ENCODE measurements at regions not wholly inside any gene's neighbourhood (a gene's known extent, or its start where the extent isn't known, plus 50 kb on each side); places are given as distances from the start of the nearest gene placed in this dataset.

DNA sequence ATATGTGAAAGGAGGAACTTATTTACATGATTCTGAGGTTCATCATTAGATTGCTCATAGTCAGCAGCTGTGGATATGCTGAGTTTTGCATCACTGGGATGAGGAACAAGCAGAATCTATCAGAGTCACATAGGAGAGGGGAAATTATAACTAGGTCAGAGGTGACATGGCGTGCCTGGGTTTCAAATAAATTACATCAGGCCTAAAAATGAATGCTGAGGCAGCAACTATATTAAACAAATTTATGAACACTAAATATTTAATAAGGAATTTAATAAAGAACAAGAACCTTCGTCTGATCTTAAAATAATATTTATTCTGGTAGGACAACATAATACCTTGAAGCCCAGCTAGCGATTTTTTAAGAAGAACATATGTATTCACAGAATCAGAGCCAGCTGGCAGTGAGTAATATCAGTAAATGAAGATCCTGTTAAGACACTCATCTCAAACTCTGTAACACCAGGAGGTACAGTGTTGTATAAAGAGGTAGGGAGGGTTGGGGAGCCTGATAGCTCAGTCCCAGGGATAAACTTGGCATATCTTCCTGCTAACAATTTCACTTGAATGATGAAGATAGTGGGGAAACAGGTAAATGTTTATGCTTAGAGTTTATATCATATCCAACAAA is 60.9 kb upstream of the HS3ST1 start:
- no peak for TF ChIP-seq CTCF (conservative IDR thresholded peaks at IDR 0.05; ENCODE audit: low read depth, low read length)

DNA sequence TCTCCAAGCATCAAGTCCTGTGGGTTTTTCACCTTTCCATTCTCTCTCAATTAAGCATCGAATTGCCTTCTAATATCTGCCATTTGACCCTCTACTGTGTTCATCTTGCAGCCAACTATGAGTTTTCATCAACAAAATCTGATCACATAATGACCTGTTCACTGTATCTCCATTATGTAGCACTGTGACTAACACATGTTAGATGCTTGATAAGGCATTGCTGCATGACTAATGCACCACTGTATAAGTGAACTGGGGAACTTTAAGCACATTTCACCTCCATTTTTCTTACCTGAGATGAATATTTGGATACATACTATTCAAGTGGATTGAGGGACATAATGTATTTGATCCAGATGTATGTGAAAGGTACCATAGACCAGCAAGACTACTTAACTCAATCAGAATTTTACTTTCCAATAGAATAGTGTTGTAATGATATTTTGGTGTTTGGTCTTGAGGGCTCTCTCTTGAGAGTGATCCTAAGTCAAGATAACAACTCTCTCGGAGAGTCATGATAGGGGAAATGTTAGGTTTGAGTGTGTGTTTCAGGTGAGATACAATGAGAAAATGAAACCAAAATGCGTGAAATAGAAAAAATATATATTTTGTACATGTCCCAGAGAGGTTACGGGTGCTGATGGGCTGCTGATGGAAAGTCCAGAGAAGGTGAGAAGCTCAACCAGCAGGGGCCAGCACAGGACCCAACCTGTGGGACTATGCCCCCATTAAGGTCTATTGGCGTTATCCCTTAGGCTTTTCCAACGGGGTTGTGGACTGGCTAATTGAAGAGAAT is 60.2 kb upstream of the HS3ST1 start:
- TF ChIP-seq CTCF (conservative IDR thresholded peaks at IDR 0.05; ENCODE audit: low read depth, low read length), result peak; percentile 57
- no peak for DNase-seq (ENCODE audit: low read depth)
- no peak overlapping the region for H3K4me3 ChIP-seq (ENCODE audit: low read depth, low read length)

More for the DNA sequence above, 60.9 kb upstream of the HS3ST1 start:
- H3K4me3 ChIP-seq (ENCODE audit: low read depth, low read length), result no peak overlapping the region
- no peak for DNase-seq (ENCODE audit: low read depth)

- no peak for TF ChIP-seq CTCF (conservative IDR thresholded peaks at IDR 0.05; ENCODE audit: low read depth, low read length)
- no peak overlapping the region for H3K4me3 ChIP-seq (ENCODE audit: low read depth, low read length)
- no peak for DNase-seq (ENCODE audit: low read depth)
These were observed 59.3 kb upstream of the HS3ST1 start for GRCh38 chr4:11487868-11488544.

GRCh38 chr4:11487139-11487538 is 58.4 kb upstream of the HS3ST1 start:
- H3K4me3 ChIP-seq (ENCODE audit: low read depth, low read length), result no peak overlapping the region
- no peak for DNase-seq (ENCODE audit: low read depth)
- TF ChIP-seq CTCF (conservative IDR thresholded peaks at IDR 0.05; ENCODE audit: low read depth, low read length), result no peak

DNA sequence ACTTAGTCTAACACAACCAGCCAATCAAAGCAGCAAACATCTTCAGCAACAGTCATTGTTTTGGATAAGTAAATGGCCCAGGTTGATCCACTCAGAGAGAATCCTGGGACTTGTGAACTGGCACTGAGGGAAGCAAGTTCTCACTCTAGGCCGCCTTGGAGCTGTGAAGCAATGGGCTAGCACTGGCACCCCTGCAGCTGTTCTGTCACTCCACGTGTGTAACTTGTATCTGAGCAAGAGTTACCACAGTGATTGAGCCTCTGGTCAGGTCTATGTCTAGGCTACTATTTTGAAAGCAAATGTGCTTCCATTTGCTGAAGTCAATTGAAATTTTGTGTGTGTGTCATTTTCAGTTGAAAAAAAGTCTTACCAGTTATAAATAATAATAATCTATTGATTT is 57.2 kb upstream of the HS3ST1 start:
- DNase-seq (ENCODE audit: low read depth), result no peak
- no peak overlapping the region for H3K4me3 ChIP-seq (ENCODE audit: low read depth, low read length)
- no peak for TF ChIP-seq CTCF (conservative IDR thresholded peaks at IDR 0.05; ENCODE audit: low read depth, low read length)

- H3K4me3 ChIP-seq (ENCODE audit: low read depth, low read length), result no peak overlapping the region
- no peak for TF ChIP-seq CTCF (conservative IDR thresholded peaks at IDR 0.05; ENCODE audit: low read depth, low read length)
- DNase-seq (ENCODE audit: low read depth), result no peak
These were observed 55.8 kb upstream of the HS3ST1 start for GRCh38 chr4:11484531-11484930.

All from epithelial cell of proximal tubule (primary cell).